Activated CD8-positive, alpha-beta memory T cell treated with anti-CD3 and anti-CD28 coated beads, Interleukin-2, amount 50 U/mL, for 4 hours (primary cell): ENCODE measurements at regions not wholly inside any gene's neighbourhood (a gene's known extent, or its start where the extent isn't known, plus 50 kb on each side); places are given as distances from the start of the nearest gene placed in this dataset.
"Not testable (repeated sequence)": the region's sequence is repeated elsewhere in the genome, so short reads cannot be mapped to it uniquely, and the experiment has no call there.

Experiments
- DNase-seq: peaks from one replicate; pipeline ENCODE4 v3.0.0-alpha.2; 2020

DNA sequence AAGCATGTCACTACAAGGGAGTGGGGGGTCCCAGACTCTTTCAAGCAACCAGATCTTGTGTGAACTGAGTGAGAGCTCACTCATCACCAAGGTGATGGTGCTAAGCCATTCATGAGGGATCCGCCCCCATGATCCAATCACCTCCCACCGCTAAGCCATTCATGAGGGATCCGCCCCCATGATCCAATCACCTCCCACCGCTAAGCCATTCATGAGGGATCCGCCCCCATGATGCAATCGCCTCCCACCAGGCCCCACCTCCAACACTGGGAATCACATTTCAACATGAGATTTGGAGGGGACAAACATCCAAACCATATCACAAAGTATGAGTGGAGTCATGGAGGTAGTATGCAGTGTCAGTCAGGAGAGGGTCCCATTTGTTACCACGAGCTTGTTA, 64.8 kb upstream of the PROKR2 start:
- not testable (repeated sequence) for DNase-seq

DNA sequence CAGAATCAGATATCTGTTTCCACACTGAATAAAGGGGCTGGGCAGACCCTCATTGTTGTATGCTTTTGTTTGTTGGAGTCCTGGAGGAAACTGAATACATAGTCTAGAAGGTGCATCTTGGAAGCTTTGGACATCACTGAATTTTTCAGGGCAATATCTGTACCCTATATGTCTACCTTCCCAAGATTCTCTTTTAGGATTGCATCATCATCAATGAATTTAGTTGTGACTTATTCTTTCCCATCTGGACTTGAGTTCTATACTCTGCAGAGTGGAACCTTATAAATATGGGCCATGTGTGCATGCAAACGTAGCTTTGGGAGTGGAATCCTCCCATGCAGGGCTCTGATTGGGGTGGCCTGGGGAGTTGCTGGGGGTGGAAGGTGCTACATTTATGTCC, 60.7 kb upstream of the PROKR2 start:
- DNase-seq: no peak

DNA sequence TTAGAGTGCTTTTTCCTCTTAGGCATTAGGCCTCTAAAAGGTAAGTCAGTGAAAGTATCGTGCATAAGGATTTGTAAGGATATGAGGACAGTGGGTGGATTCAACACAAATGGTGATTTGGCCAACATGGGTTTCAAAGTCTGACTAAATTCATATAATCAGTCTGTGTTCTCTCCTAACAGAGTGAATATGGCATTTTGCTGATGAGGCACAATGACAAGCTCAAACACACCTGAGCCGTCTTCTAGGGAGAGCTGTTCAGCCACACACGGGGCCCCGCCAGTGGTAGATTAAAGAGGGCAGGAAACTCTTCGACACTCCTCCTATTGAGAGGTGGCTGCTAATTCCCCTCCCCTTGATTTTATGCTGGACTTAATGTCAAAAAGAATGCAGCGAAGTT, 59.5 kb upstream of the PROKR2 start:
- DNase-seq: no peak

DNA sequence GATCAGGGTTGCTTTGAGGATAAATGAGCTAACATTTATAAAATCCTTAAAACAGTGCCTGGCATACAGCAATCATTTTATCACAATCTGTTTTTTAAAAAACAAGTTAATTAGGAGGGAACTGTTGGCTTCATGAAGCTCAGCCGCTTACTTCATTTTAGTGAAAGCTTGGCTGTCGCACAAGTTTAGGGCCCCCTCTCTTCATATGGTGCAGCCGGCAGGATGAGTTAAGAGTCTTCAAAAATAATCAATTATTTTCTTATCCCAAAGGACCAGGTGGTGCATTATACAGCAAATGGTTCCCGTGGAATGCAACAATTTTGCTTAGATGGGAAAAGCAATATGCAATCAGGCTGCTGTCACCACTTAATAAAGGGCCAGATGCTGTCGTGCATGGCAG, 57.4 kb upstream of the PROKR2 start:
- no peak for DNase-seq

DNA sequence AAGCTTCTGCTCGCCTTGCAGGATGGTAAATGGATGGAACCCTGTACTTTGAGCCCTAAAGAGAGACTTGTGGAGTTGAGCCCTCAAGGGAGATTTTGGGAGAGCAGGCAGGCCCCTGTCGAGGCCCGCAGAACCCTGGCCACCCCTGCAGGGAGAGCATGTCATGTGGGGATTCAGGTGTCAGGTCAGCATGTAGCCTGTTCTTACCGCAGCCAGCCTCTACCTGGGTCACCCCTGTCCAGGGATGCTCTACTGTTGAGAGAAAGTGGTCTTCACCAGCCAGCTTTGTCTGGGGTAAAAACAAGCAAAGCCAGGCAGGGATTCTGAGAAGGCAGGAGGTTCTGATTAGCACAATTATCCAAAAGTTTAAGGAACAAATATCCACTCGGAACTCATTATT, 55.6 kb upstream of the PROKR2 start:
- DNase-seq: no peak

DNA sequence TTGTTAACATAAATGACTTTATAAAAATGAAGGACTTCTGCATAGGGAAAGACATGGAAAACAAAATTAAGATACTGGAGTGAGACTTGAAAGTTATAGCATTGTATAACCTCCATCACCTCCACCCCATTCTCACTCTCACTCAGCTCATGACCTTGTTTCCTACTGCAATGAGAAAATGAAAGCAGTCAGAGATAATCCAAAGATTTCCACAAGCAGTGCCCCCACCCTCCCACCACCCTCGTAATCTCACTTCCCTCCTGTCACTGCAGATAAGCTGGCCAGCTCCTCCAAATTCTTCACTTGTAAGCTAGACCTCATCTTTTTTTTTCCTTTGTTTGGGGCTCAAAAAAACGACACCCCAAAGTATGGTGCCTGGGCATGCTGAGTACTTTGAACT, 52.9 kb upstream of the PROKR2 start:
- no peak for DNase-seq
